IMR-90 (cell line): ENCODE measurements at regions not wholly inside any gene's neighbourhood (a gene's known extent, or its start where the extent isn't known, plus 50 kb on each side); places are given as distances from the start of the nearest gene placed in this dataset.
A peak's percentile ranks its signal among the peaks of the same experiment; 100 is the strongest.

ENCODE experiments used
- ATAC-seq: fragments of 200-7000 bp; cut with Tn5 transposase; 2 replicates; pipeline ENCODE4 v1.9.1; 2020; ENCODE audit warnings: low read depth, mild to moderate bottlenecking, moderate library complexity
- BruUV-seq: library from RNA; stranded (reverse); fragments of 400-500 nt; replicated peaks from 2 replicates; lab custom pipeline; 2021; lab: Mats Ljungman, UMichigan
- CTCF ChIA-PET: fragments of 300-600 bp; formaldehyde crosslinking; extraction: SDS; loops from one replicate; lab custom pipeline; 2021; ENCODE audit warnings: antibody characterized with exemption; lab: Yijun Ruan, JAX
- POLR2A ChIA-PET: fragments of 300-600 bp; sonication (Branson Sonifier 250); formaldehyde crosslinking; loops from one replicate; lab custom pipeline; 2022; ENCODE audit warnings: antibody characterized with exemption; ENCODE audit not compliant: unreplicated experiment; lab: Charles Lee
- DNase-seq: peaks from one replicate; pipeline ENCODE4 v3.0.0; 2013
- H2AFZ ChIP-seq: replicated peaks from 2 replicates; pipeline ENCODE3; 2013; ENCODE audit warnings: low read length, mild to moderate bottlenecking; ENCODE audit not compliant: poor library complexity
- H2AK5ac ChIP-seq: 2 replicates; pipeline ENCODE4 v1.6.1; 2013; ENCODE audit warnings: low read depth, low read length, inconsistent platforms
- H2AK9ac ChIP-seq: replicated peaks from 2 replicates; pipeline ENCODE3; 2013; ENCODE audit warnings: mild to moderate bottlenecking, low read depth, low read length, moderate library complexity; ENCODE audit not compliant: poor library complexity
- H2BK120ac ChIP-seq: 2 replicates; pipeline ENCODE4 v1.6.1; 2013; ENCODE audit warnings: low read depth, low read length, inconsistent platforms
- H2BK15ac ChIP-seq: 3 replicates; pipeline ENCODE4 v1.6.1; 2013; ENCODE audit warnings: low read depth, low read length, inconsistent platforms
- H2BK20ac ChIP-seq: 2 replicates; pipeline ENCODE4 v1.6.1; 2013; ENCODE audit warnings: low read depth, mild to moderate bottlenecking, inconsistent platforms, low read length, moderate library complexity
- H2BK5ac ChIP-seq: 2 replicates; pipeline ENCODE4 v1.6.1; 2013; ENCODE audit warnings: mild to moderate bottlenecking, low read depth, low read length, inconsistent platforms; ENCODE audit not compliant: poor library complexity, severe bottlenecking
- H3K14ac ChIP-seq: replicated peaks from 2 replicates; pipeline ENCODE4 v1.6.1; 2013; ENCODE audit warnings: low read depth, low read length, inconsistent platforms
- H3K18ac ChIP-seq: 2 replicates; pipeline ENCODE4 v1.6.1; 2013; ENCODE audit warnings: low read depth, low read length, control low read depth
- H3K23ac ChIP-seq: 2 replicates; pipeline ENCODE4 v1.6.1; 2013; ENCODE audit warnings: low read depth, low read length, inconsistent platforms
- H3K27ac ChIP-seq: 2 replicates; pipeline ENCODE4 v1.5.1; 2013; ENCODE audit warnings: mild to moderate bottlenecking, control low read depth, low read length; ENCODE audit not compliant: insufficient read depth
- H3K27me3 ChIP-seq: 2 replicates; pipeline ENCODE4 v1.6.1; 2013; ENCODE audit warnings: low read length; ENCODE audit not compliant: control insufficient read depth, insufficient read depth
- H3K36me3 ChIP-seq: 2 replicates; pipeline ENCODE4 v1.6.1; 2013; ENCODE audit warnings: low read length, mixed read lengths; ENCODE audit not compliant: control insufficient read depth, insufficient read depth
- H3K4ac ChIP-seq: 2 replicates; pipeline ENCODE4 v1.6.1; 2013; ENCODE audit warnings: low read depth, low read length, inconsistent platforms
- H3K4me1 ChIP-seq: 2 replicates; pipeline ENCODE4 v1.6.1; 2013; ENCODE audit warnings: low read length, mixed read lengths; ENCODE audit not compliant: control insufficient read depth, insufficient read depth
- H3K4me2 ChIP-seq: 2 replicates; pipeline ENCODE4 v1.6.1; 2013; ENCODE audit warnings: low read depth, mild to moderate bottlenecking, control low read depth, low read length, moderate library complexity
- H3K4me3 ChIP-seq: 2 replicates; pipeline ENCODE4 v1.5.1; 2013; ENCODE audit warnings: low read depth, mild to moderate bottlenecking, control low read depth, low read length, moderate library complexity; ENCODE audit not compliant: insufficient read depth
- H3K56ac ChIP-seq: 2 replicates; pipeline ENCODE4 v1.6.1; 2013; ENCODE audit warnings: low read length, inconsistent platforms; ENCODE audit not compliant: insufficient read depth; ENCODE audit errors: extremely low read depth
- H3K79me1 ChIP-seq, 2 experiments: 2 replicates each; pipeline ENCODE4 v1.6.1; 2013; ENCODE audit warnings: low read length in 2 of 2, inconsistent platforms in 1 of 2, low read depth in 1 of 2
- H3K9ac ChIP-seq: 2 replicates; pipeline ENCODE4 v1.6.1; 2013; ENCODE audit warnings: low read depth, low read length, control low read depth
- H3K9me1 ChIP-seq: 2 replicates; pipeline ENCODE4 v1.6.1; 2013; ENCODE audit warnings: low read length, inconsistent platforms; ENCODE audit not compliant: insufficient read depth
- H3K9me3 ChIP-seq: 2 replicates; pipeline ENCODE4 v1.6.1; 2013; ENCODE audit warnings: low read length; ENCODE audit not compliant: control insufficient read depth, insufficient read depth
- H4K20me1 ChIP-seq: 2 replicates; pipeline ENCODE4 v1.6.1; 2013; ENCODE audit warnings: low read length, inconsistent platforms; ENCODE audit not compliant: insufficient read depth
- H4K5ac ChIP-seq: 2 replicates; pipeline ENCODE4 v1.6.1; 2013; ENCODE audit warnings: mild to moderate bottlenecking, low read depth, low read length, control low read depth
- H4K8ac ChIP-seq, 2 experiments: 2 replicates each; pipeline ENCODE4 v1.6.1; 2013; ENCODE audit warnings: low read depth in 2 of 2, low read length in 2 of 2, control low read depth in 1 of 2, inconsistent platforms in 1 of 2
- H4K91ac ChIP-seq: 2 replicates; pipeline ENCODE4 v1.6.1; 2013; ENCODE audit warnings: low read depth, low read length, inconsistent platforms; ENCODE audit not compliant: insufficient read depth
- SMC3 ChIP-seq: fragments of 150-350 bp; IDR thresholded peaks from 2 replicates; pipeline ENCODE4 v1.6.1; 2016; ENCODE audit warnings: low read depth, mild to moderate bottlenecking, antibody characterized with exemption, low read length, moderate library complexity
- WGBS, 2 experiments: methylation state at CpG; one replicate each; pipeline versions ENCODE4 v1.1.5 to v1.1.7; 2013; ENCODE audit warnings: missing lambda C conversion rate in 2 of 2; ENCODE audit not compliant: insufficient read length in 1 of 2; ENCODE audit errors: extremely low coverage in 2 of 2; 5-methylcytosine and 5-hydroxymethylcytosine counted together
- dilution Hi-C: fragments of 300-500 bp; cut with HindIII; formaldehyde crosslinking; loops from one replicate; pipeline ENCODE4 v1.14.3; 2018; ENCODE audit warnings: low sequenced_read_pairs; ENCODE audit not compliant: unreplicated experiment
- in situ Hi-C: fragments of 300-500 bp; cut with MboI; formaldehyde crosslinking; loops from 3 replicates; pipeline ENCODE4 v1.14.3; 2019; ENCODE audit warnings: low sequenced_read_pairs, inconsistent platforms, mixed read lengths
- intact Hi-C: fragments of 100-400 bp; cut with micrococcal nuclease; formaldehyde crosslinking; loops from 2 replicates; pipeline ENCODE4 v1.10.0; 2022
- TF ChIP-seq, protein P1 (sequence below): conservative IDR thresholded peaks from 2 replicates; pipeline ENCODE4 v1.5.1; 2012; ENCODE audit warnings: mild to moderate bottlenecking, low read depth, low read length, improper control_type of control experiment

- in situ Hi-C loops (no loop called here), dilution Hi-C loops (no loop called here), intact Hi-C loops (no loop called here)
- no peaks in the 10 kb centered on the region for H3K79me1 ChIP-seq
- no peak for DNase-seq
- POLR2A ChIA-PET: no interaction called here
- no peak overlapping the region for H2BK15ac ChIP-seq
- H2AK9ac ChIP-seq: no peak overlapping the region
- no peak for TF ChIP-seq SMC3
- TF ChIP-seq, protein P1, sequence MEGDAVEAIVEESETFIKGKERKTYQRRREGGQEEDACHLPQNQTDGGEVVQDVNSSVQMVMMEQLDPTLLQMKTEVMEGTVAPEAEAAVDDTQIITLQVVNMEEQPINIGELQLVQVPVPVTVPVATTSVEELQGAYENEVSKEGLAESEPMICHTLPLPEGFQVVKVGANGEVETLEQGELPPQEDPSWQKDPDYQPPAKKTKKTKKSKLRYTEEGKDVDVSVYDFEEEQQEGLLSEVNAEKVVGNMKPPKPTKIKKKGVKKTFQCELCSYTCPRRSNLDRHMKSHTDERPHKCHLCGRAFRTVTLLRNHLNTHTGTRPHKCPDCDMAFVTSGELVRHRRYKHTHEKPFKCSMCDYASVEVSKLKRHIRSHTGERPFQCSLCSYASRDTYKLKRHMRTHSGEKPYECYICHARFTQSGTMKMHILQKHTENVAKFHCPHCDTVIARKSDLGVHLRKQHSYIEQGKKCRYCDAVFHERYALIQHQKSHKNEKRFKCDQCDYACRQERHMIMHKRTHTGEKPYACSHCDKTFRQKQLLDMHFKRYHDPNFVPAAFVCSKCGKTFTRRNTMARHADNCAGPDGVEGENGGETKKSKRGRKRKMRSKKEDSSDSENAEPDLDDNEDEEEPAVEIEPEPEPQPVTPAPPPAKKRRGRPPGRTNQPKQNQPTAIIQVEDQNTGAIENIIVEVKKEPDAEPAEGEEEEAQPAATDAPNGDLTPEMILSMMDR: 0 out of 2 replicates have a peak, but pooled peaks have one; percentile 8
- H3K4ac ChIP-seq: no peak overlapping the region
- H3K4me2 ChIP-seq: no peak overlapping the region
- no peaks in the 10 kb centered on the region for H3K9me1 ChIP-seq
- H4K8ac ChIP-seq: no peak overlapping the region
- H3K56ac ChIP-seq: no peak overlapping the region
- H4K20me1 ChIP-seq: no peaks in the 10 kb centered on the region
- no peak overlapping the region for H2BK20ac ChIP-seq
- H3K23ac ChIP-seq: no peak overlapping the region
- H3K4me1 ChIP-seq: no peaks in the 10 kb centered on the region; the same call in 1 of the 2 replicates
- H3K27ac ChIP-seq: no peak overlapping the region
- no TSS peak for BruUV-seq
- ATAC-seq: no peak
- H2AFZ ChIP-seq: no peak overlapping the region
- H2BK120ac ChIP-seq: no peak overlapping the region
- H3K14ac ChIP-seq: no peak overlapping the region
- H3K27me3 ChIP-seq: peaks cover 4% of the 10 kb centered on the region; the same call in 1 of the 2 replicates
- no peak overlapping the region for H4K91ac ChIP-seq
- H3K18ac ChIP-seq: no peak overlapping the region
- CTCF ChIA-PET: interaction anchor here (1.2 to 2.1 kb wide), 3 partner anchors 8 to 14 kb away, joined by 4 to 6 read pairs (median 6); no protein-coding TSS in a partner anchor
- H3K36me3 ChIP-seq: no peaks in the 10 kb centered on the region
- no peak overlapping the region for H4K5ac ChIP-seq
- H3K4me3 ChIP-seq: no peak overlapping the region
- H2AK5ac ChIP-seq: no peak overlapping the region
- WGBS, 2 experiments: no CpG with 5 or more reads among the region's 1 CpG
- H2BK5ac ChIP-seq: no peak overlapping the region
- no peak overlapping the region for H3K9ac ChIP-seq
- H3K9me3 ChIP-seq: no peaks in the 10 kb centered on the region
Measured at GRCh38 chr2:205934443-205934842, 151.5 kb downstream of the INO80D start.
